ENCODE measurements at regions not wholly inside any gene's neighbourhood (a gene's known extent, or its start where the extent isn't known, plus 50 kb on each side); places are given as distances from the start of the nearest gene placed in this dataset.

- TF ChIP-seq EGR1 (conservative IDR thresholded peaks at IDR 0.05): no peak
- TF ChIP-seq CTCF (IDR thresholded peaks at IDR 0.05 in 2 of 3, conservative IDR thresholded peaks at IDR 0.05 in 1 of 3; ENCODE audit: insufficient read depth in 2 of 3, low read depth in 1 of 3, low read length in 3 of 3): no peak
- TF ChIP-seq MGA (IDR thresholded peaks at IDR 0.05): no peak
- TF ChIP-seq STAT5B (CRISPR knock-in tag; IDR thresholded peaks at IDR 0.05): no peak
- TF ChIP-seq E4F1 (CRISPR knock-in tag; IDR thresholded peaks at IDR 0.05; ENCODE audit: borderline replicate concordance): no peak
- TF ChIP-seq MAZ (CRISPR knock-in tag; conservative IDR thresholded peaks at IDR 0.05 in 1 of 2, IDR thresholded peaks at IDR 0.05 in 1 of 2): no peak
Observed at GRCh38 chr1:95386915-95387314, 152.9 kb downstream of the RWDD3 start.
